Mucosa of descending colon (tissue), 3 donors: ENCODE measurements at regions not wholly inside any gene's neighbourhood (a gene's known extent, or its start where the extent isn't known, plus 50 kb on each side); places are given as distances from the start of the nearest gene placed in this dataset.

Source experiments
- ATAC-seq: fragments of 200-7000 bp; cut with Tn5 transposase; one replicate; pipeline ENCODE4 v1.9.1; 2020; ENCODE audit warnings: mild to moderate bottlenecking, moderate library complexity
- DNase-seq, 3 donors: peaks; one replicate each; pipeline ENCODE4 v3.0.0-alpha.2; 2020
- H3K36me3 ChIP-seq: fragments of 200-600 bp; one replicate; pipeline ENCODE4 v1.8.0; 2021; ENCODE audit warnings: low read depth, mild to moderate bottlenecking
- H3K4me1 ChIP-seq: fragments of 200-600 bp; one replicate; pipeline ENCODE4 v1.8.0; 2021; ENCODE audit warnings: low read depth, mild to moderate bottlenecking
- H3K4me3 ChIP-seq: fragments of 200-600 bp; one replicate; pipeline ENCODE4 v1.8.0; 2021; ENCODE audit warnings: mild to moderate bottlenecking
- H3K9me3 ChIP-seq: fragments of 200-600 bp; one replicate; pipeline ENCODE4 v1.8.0; 2021; ENCODE audit warnings: mild to moderate bottlenecking
- CTCF ChIP-seq: fragments of 200-600 bp; IDR thresholded peaks from one replicate; pipeline ENCODE4 v1.8.0; 2022; ENCODE audit warnings: antibody characterized with exemption, mild to moderate bottlenecking
- intact Hi-C, 2 donors: fragments of 100-400 bp; cut with DNase I in 1 of 2; cut with micrococcal nuclease in 1 of 2; formaldehyde crosslinking; loops; one replicate each; pipeline versions ENCODE4 v1.11.0 to v1.11.1; 2022; cut with DNase I, micrococcal nuclease
- donor health status: DM: no; HTN: no; CAD: no; lungs with moderate emphysema.
- donor health status: DM: no; HTN: no; CAD: no.
- donor health status: DM: no; HTN: yes; CAD: no.

GRCh38 chr1:208329300-208329699 lies 85.1 kb upstream of the PLXNA2 start:
- H3K4me1 ChIP-seq: no peaks in the 10 kb centered on the region
- DNase-seq: no peak
- TF ChIP-seq CTCF: no peak
- no peak overlapping the region for H3K4me3 ChIP-seq
- intact Hi-C loops: no loop called here
- no peaks in the 10 kb centered on the region for H3K9me3 ChIP-seq
- ATAC-seq: no peak
- H3K36me3 ChIP-seq: no peaks in the 10 kb centered on the region

- DNase-seq (no peak), ATAC-seq (no peak)
- no peaks in the 10 kb centered on the region for H3K36me3 ChIP-seq
- H3K4me1 ChIP-seq: no peaks in the 10 kb centered on the region
- intact Hi-C loops: no loop called here
- H3K4me3 ChIP-seq: no peak overlapping the region
- no peaks in the 10 kb centered on the region for H3K9me3 ChIP-seq
- TF ChIP-seq CTCF: no peak
Observed at GRCh38 chr1:208332036-208332773, 88.0 kb upstream of the PLXNA2 start.

- intact Hi-C loops: no loop called here
- H3K4me1 ChIP-seq: no peaks in the 10 kb centered on the region
- no peak for TF ChIP-seq CTCF
- H3K4me3 ChIP-seq: no peak overlapping the region
- no peak for DNase-seq
- H3K9me3 ChIP-seq: no peaks in the 10 kb centered on the region
- no peaks in the 10 kb centered on the region for H3K36me3 ChIP-seq
- ATAC-seq: no peak
Observed at GRCh38 chr1:208332774-208333126, 88.6 kb upstream of the PLXNA2 start.

GRCh38 chr1:208333676-208334075 lies 89.5 kb upstream of the PLXNA2 start:
- DNase-seq (no peak), ATAC-seq (no peak)
- no peak overlapping the region for H3K4me3 ChIP-seq
- TF ChIP-seq CTCF: no peak
- no peaks in the 10 kb centered on the region for H3K9me3 ChIP-seq
- intact Hi-C loops: no loop called here
- no peaks in the 10 kb centered on the region for H3K36me3 ChIP-seq
- H3K4me1 ChIP-seq: no peaks in the 10 kb centered on the region

- H3K9me3 ChIP-seq: no peaks in the 10 kb centered on the region
- no peaks in the 10 kb centered on the region for H3K4me1 ChIP-seq
- no peak for DNase-seq
- H3K4me3 ChIP-seq: no peak overlapping the region
- no peak for TF ChIP-seq CTCF
- H3K36me3 ChIP-seq: no peaks in the 10 kb centered on the region
- intact Hi-C loops: no loop called here
- no peak for ATAC-seq
Observed at GRCh38 chr1:208335371-208336136, 91.4 kb upstream of the PLXNA2 start.
